GM08714 (cell line): ENCODE measurements at regions not wholly inside any gene's neighbourhood (a gene's known extent, or its start where the extent isn't known, plus 50 kb on each side); places are given as distances from the start of the nearest gene placed in this dataset.
"Not testable (repeated sequence)": the region's sequence is repeated elsewhere in the genome, so short reads cannot be mapped to it uniquely, and the experiment has no call there.

Source experiments
- H3K4me3 ChIP-seq: fragments of 200-500 bp; sonication (Bioruptor generic); 2 replicates; pipeline ENCODE4 v1.5.1; 2014; ENCODE audit warnings: mild to moderate bottlenecking, low read length, inconsistent platforms
- ZNF274 ChIP-seq: IDR thresholded peaks from 2 replicates; pipeline ENCODE4 v1.6.1; 2012; ENCODE audit warnings: mild to moderate bottlenecking, low read depth, low read length

DNA sequence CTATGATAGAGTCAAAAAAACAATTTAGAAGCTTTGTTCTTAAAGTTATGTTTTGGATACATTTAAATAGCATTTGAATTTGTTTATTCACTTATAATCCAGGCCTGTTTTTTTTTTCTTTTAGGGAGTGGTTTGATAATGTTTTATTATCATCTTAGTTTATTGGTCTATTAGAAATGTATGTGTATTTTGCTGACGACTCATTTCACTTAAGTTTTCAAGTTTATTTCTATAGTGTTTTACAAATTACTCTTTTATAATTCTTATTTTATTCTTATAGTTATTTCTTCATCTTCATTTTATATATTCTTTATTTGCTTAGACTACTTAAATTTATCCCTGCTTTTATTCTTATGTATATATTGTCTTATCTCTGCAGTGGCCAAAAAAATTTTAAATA, 804.5 kb downstream of the NR4A2 start:
- H3K4me3 ChIP-seq, result no peak overlapping the region
- no peak for TF ChIP-seq ZNF274

DNA sequence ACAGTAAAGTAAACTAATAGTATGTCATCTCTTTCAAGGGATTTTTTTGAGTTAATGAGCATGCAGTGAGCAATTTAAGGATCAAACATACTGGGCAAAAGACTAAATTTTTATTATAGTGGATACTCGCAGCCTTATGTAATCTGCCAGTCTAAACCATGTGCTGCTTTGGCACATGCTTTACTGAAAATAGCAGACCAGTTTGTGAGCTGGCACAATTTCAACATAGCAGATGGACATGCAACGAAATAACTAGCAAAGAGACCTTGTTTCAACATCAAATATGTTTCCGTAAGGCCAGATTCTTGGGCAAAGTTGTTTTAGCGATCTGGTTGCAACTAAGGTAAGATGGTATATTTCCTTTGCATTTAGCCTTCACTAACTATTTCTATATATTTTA, 807.3 kb downstream of the NR4A2 start:
- no peak for TF ChIP-seq ZNF274

DNA sequence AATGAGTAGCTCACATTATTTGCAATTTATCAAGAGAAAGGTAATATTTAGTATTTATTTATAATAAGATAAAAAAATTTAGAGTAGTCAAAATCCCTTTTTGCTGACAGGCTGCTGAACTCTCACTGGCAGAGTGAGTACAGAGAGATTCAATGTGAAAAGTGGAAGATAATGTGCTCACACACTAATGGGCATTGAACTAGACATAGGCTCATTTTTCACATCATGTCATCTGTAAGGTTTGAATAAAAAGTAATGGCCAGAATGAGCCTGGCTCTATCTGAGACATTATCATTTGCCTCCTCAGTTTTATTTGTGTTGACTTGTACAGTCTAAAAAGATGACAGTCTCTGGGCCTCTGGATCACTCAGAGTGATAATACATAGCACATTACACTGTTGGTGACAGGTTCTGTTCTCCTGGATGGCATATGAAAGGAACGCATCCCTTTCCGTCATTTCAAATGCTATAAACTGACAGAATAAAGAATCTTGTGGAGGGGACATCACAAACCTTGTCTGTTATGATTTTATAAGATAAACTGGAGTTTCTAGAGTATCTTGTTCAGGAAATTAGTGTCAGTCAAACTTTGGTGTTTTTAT, 812.9 kb downstream of the NR4A2 start:
- no peak overlapping the region for H3K4me3 ChIP-seq
- TF ChIP-seq ZNF274, result no peak

More for the DNA sequence above, 807.3 kb downstream of the NR4A2 start:
- H3K4me3 ChIP-seq, result no peak overlapping the region

DNA sequence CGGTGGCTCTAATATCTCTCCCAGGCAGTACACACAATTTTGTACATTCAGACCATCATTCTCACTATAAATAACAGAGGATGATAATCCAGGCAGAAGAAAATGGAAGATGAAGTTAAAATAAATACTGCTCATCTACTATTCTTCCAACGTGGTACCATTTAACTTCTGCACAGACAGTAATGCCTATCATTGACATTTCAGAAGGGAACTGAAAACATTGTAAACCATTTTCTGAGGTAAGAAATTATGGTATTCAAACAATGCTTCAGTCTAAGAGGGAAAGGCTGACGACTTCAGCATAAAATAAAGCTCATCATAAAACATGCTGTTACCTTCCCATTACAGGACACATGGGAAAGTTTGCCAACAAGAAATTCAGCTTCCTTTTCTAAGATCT, 814.4 kb downstream of the NR4A2 start:
- no peak overlapping the region for H3K4me3 ChIP-seq
- no peak for TF ChIP-seq ZNF274

DNA sequence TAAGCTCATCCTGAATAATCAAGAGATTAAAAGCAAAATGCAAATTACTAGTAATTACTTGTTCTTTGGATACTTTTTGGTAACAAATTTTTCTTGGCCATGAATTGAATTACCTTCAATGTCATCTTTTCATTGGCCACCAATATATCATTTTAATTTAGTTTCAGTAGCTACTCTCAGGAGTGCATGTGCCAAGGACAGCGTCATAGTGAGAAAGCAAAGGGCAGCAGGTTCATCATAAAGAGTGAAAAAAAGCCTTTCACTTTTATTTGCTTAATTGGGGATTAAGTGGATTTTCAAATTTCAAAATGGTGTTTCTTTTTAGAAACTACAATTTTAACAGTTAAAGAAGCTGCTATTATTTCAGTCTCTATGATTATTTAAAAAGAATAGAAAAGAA, 815.2 kb downstream of the NR4A2 start:
- TF ChIP-seq ZNF274, result no peak
- no peak overlapping the region for H3K4me3 ChIP-seq

DNA sequence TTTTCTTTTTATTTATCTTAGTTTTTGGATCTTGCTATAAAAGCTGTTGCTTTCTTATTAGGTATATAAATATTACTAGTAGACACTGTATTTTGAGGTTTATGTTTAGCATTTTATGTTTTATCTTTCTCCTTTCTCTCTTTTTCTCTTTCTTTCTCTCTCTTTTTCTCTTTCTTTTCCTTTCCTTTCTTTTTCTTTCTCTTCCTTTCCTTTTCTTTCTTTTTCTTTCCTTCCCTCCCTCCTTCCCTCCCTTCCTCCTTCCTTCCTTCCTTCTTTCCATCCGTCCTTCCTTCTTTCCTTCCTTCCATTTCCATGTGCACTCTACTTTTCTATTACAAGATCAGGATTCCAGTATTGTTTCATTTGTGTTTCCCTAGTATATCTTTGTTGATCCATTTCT, 814.8 kb downstream of the KCNJ3 start:
- TF ChIP-seq ZNF274, result no peak
- no peak overlapping the region for H3K4me3 ChIP-seq

DNA sequence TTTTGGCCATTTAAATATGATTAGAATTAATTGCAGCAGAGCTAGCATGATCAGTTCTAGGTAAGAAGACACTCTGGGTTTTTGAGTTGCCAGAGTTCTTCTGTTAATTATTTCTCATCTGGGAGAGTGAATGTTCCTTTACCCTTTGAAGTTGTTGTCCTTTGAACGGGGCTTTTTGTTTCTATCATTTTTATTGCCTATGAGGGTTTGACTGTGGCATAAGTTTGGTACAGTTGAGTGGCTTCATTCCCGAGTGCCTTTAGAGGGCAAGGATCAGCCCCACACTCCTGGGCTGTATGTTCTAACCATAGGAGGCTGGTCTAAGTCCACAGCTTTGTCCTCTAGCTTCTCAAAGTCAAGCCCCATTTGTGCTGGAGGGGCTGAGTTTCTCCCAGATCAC, 804.3 kb downstream of the KCNJ3 start:
- TF ChIP-seq ZNF274, result no peak
- no peak overlapping the region for H3K4me3 ChIP-seq

DNA sequence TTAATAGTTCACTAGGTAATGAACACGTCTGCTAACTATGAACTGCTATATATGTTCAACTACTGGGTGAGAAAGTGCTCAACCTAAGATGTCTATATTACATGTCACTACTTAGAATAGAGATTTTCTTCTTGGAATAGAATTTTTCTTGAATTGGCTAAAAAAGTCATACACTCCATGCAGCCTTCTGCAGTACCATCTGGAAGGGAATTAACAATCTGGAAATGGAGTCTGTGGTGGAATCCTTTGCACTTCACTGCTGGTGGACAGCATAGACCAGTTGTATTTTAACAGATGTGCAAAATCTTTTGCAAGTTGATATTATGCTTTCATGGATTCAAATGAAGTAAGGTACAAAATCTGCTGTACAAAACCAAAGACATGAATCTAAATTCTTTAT, 799.6 kb downstream of the KCNJ3 start:
- no peak for TF ChIP-seq ZNF274
- no peak overlapping the region for H3K4me3 ChIP-seq

DNA sequence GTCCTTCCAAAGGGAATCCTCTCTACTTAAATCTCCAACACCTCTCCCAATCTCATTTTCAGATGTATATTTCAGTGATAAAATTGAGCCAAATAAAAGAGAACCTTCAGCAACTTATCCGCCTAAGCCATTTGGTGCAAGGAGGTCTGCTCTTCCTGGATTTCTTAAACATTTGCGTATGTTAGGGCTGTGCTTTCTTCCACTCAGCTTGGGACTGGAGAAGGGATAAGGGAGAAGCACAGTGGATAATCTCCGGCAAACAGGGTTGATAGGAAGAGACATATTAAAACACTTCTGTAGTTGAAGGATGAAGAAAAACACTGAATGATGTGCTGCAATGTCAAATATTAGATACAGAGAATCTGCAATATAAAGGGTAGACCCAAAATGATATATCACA, 796.2 kb downstream of the KCNJ3 start:
- no peak for TF ChIP-seq ZNF274
- no peak overlapping the region for H3K4me3 ChIP-seq

DNA sequence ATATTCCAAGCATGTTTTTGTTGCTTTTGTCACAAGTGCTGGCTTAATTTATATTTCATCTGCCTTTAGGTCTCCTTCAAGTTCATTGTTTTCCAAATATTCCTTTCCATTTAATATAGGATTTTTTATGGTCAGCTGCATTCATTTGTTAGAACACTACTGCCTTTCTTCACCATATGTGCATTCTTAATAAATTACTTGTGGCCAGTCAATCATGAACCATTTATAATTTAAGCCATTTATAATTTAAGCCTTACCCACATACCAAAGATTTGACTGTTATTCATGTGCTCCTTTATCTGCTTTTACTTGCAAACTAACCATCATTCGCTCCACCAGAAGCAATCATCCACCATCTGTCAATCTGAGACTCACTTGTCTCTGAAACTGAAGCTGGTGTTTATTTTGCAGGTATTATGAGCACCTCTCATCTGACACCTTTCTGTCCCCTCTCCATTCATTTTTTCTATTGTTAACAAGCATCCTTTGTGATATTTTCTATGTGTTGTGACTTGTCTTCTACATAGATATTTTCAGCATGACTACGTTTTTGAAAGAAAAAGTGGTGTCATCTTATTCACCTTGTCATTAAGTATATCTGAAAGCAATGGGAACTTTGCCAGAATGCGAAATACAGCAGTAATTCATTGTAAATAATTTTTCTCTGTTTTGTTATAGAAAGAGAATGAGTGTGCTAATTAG, 786.8 kb downstream of the KCNJ3 start:
- no peak for TF ChIP-seq ZNF274
- no peak overlapping the region for H3K4me3 ChIP-seq

DNA sequence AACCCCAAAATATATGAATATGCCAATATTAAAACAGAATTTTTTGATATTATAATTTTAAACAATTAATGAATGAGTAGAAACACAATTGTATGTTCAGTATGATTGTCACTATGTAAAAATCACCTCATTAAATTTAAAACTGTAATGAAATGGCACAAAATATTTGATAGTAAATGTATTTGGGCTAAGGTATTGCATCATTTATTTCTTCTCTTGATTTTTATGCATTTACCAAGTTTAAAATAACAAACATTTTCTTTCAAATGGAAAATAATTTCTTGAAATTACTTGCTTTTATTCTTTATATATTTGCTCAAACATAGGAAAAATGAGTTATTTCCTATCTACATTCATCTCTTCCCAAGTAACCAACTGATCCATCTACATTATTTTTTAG, 782.6 kb downstream of the KCNJ3 start:
- no peak for TF ChIP-seq ZNF274
- no peak overlapping the region for H3K4me3 ChIP-seq

DNA sequence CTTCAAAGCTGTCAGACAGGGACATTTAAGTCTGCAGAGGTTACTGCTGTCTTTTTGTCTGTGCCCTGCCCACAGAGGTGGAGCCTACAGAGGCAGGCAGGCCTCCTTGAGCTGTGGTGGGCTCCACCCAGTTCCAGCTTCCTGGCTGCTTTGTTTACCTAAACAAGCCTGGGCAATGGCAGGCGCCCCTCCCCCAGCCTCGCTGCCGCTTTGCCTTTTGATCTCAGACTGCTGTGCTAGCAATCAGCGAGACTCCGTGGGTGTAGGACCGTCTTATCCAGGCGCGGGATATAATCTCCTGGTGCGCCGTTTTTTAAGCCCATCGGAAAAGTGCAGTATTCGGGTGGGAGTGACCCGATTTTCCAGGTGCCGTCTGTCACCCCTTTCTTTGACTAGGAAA, 773.5 kb downstream of the KCNJ3 start:
- not testable (repeated sequence) for H3K4me3 ChIP-seq

DNA sequence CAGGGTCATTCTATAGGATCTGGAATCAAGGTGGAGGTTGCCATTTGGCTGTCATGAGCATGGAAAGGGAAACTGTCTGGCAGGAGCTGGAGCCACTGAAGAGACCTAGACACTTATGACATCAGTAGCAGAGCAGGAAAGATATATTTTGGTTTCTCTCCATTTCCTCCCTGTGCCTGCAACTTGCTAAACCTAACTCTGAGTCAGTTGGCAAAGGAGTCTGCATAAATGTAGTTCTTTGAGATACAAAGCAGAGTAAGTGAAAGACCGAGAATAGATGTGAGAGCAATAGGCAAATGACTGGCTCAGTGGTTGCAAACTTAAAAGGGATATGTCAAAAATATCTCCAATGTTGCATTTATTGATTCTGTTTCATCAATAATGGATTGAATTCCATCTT, 757.7 kb downstream of the KCNJ3 start:
- TF ChIP-seq ZNF274, result no peak
- no peak overlapping the region for H3K4me3 ChIP-seq

DNA sequence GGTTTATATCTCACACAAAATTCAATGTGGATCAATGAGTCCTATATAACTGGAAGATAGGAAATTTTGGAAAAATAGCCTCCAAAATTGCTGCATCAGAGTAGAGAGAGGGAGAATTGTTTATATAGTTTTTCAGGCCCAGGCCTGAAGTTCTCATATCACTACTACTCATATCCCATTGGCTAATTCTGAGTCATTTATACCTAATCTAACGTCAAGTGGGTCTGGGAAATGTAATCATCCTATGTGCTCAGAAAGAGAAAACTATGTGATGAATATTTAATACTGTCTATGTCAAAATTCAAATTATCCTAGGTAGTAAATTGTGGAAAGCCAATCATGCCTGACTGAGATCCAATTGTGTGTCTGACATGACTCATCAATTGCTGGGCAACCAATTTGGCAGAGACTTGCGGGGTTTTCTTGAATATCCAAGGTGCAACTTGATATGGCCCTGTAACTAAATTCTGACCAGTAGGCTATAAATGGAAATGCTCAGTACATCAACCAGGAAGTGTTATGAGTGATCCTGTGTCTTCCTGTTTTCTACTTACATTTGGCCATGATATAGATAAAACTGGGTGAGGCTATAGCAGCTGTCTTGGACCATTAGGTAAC, 744.4 kb downstream of the KCNJ3 start:
- no peak for TF ChIP-seq ZNF274
- no peak overlapping the region for H3K4me3 ChIP-seq

DNA sequence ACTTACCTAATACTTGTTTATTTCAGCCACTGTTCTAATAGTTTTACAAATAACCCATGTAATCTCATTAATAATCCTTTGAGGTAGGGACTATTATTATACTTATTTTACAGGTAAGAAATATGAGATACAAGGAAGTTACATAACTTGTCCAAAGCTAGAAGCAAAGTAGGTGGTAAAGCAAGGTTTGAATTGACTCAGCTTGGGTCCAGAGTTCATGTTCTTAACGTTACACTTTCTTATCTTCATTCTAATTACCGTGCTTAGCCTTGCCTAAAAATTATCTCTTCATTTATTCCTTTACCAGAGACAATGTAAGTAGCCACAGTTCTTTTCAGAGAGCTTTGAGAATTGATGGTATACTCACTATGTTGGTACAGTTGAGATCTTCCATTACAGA, 743.6 kb downstream of the KCNJ3 start:
- no peak overlapping the region for H3K4me3 ChIP-seq
- no peak for TF ChIP-seq ZNF274
